A549 (cell line): ENCODE measurements at regions not wholly inside any gene's neighbourhood (a gene's known extent, or its start where the extent isn't known, plus 50 kb on each side); places are given as distances from the start of the nearest gene placed in this dataset.

Experiments
- ATAC-seq, 2 experiments: fragments of 200-7000 bp in 1 of 2; fragments of >200 bp in 1 of 2; cut with Nextera tagmentation in 1 of 2; cut with Tn5 transposase in 1 of 2; 3 replicates each; pipeline versions ENCODE4 v1.8.0 to v1.9.1; 2018 to 2020; ENCODE audit warnings: mild to moderate bottlenecking in 1 of 2, moderate library complexity in 1 of 2
- CTCF ChIA-PET: fragments of 300-600 bp; sonication (Branson Sonifier 250); formaldehyde crosslinking; extraction: SDS; loops from one replicate; lab custom pipeline; 2021; ENCODE audit warnings: antibody characterized with exemption, inconsistent platforms; lab: Yijun Ruan, JAX
- POLR2A ChIA-PET: fragments of 350-600 bp; formaldehyde crosslinking; extraction: SDS; loops from one replicate; lab custom pipeline; 2021; ENCODE audit warnings: antibody characterized with exemption, inconsistent platforms; lab: Yijun Ruan, JAX
- DNase-seq, 2 experiments: peaks; one replicate each; pipeline versions ENCODE4 v3.0.0 to v3.0.0-alpha.2; 2011 to 2016; ENCODE audit warnings: low read depth in 1 of 2, low spot score in 1 of 2
- FAIRE-seq: peaks from 2 replicates; lab custom pipeline; 2011; peaks lifted over from hg19 to GRCh38; lab: Jason Lieb, UNC
- H3K27ac ChIP-seq, 2 experiments: fragments of >200 bp; sonication (Bioruptor Twin); formaldehyde crosslinking; 3 replicates each; pipeline ENCODE4 v1.5.1; 2016 to 2017
- H3K4me1 ChIP-seq: fragments of >200 bp; sonication (Bioruptor Twin); formaldehyde crosslinking; 3 replicates; pipeline ENCODE4 v1.6.1; 2016
- H3K4me2 ChIP-seq: fragments of >200 bp; sonication (Bioruptor Twin); formaldehyde crosslinking; 3 replicates; pipeline ENCODE4 v1.6.1; 2016
- H3K4me3 ChIP-seq: fragments of >200 bp; sonication (Bioruptor Twin); formaldehyde crosslinking; 3 replicates; pipeline ENCODE4 v1.5.1; 2016
- H3K9me3 ChIP-seq: fragments of >200 bp; sonication (Bioruptor Twin); formaldehyde crosslinking; 3 replicates; pipeline ENCODE4 v1.6.1; 2016
- CBX2 ChIP-seq: fragments of 200-600 bp; sonication (generic); IDR thresholded peaks from 2 replicates; pipeline ENCODE4 v1.6.1; 2016; ENCODE audit warnings: low read depth, mild to moderate bottlenecking, borderline replicate concordance
- CHD2 ChIP-seq: fragments of 150-350 bp; IDR thresholded peaks from 2 replicates; pipeline ENCODE4 v1.6.1; 2014; ENCODE audit warnings: low read length; ENCODE audit not compliant: partially characterized antibody
- CHD4 ChIP-seq: fragments of 200-600 bp; sonication (generic); IDR thresholded peaks from 2 replicates; pipeline ENCODE4 v1.6.1; 2016; ENCODE audit warnings: antibody characterized with exemption, mild to moderate bottlenecking, borderline replicate concordance
- EHF ChIP-seq: fragments of 250-450 bp; sonication (Bioruptor Pico); IDR thresholded peaks from 2 replicates; pipeline ENCODE4 v1.5.0; 2020; ENCODE audit warnings: mild to moderate bottlenecking
- ESRRA ChIP-seq: fragments of 150-350 bp; IDR thresholded peaks from 2 replicates; pipeline ENCODE4 v1.6.1; 2014; ENCODE audit warnings: mild to moderate bottlenecking, low read length, borderline replicate concordance
- HDAC2 ChIP-seq: fragments of 200-600 bp; sonication (generic); IDR thresholded peaks from 2 replicates; pipeline ENCODE4 v1.6.1; 2016
- HEYL ChIP-seq: fragments of 250-450 bp; sonication (Bioruptor Pico); IDR thresholded peaks from 2 replicates; pipeline ENCODE4 v1.8.0; 2021; ENCODE audit warnings: mild to moderate bottlenecking, moderate library complexity
- KDM5A ChIP-seq: fragments of 200-600 bp; sonication (generic); IDR thresholded peaks from 2 replicates; pipeline ENCODE4 v1.6.1; 2016; ENCODE audit warnings: antibody characterized with exemption, mild to moderate bottlenecking
- MAFK ChIP-seq: fragments of 450-650 bp; IDR thresholded peaks from 2 replicates; pipeline ENCODE4 v1.6.1; 2014; ENCODE audit not compliant: partially characterized antibody
- MYC ChIP-seq: IDR thresholded peaks from 2 replicates; pipeline ENCODE4 v1.6.1; 2012; ENCODE audit warnings: mild to moderate bottlenecking, inconsistent platforms, low read length, improper control_type of control experiment, borderline replicate concordance
- NFE2L2 ChIP-seq: fragments of 150-350 bp; conservative IDR thresholded peaks from 2 replicates; pipeline ENCODE4 v1.6.1; 2014; ENCODE audit warnings: low read length
- PHF8 ChIP-seq: fragments of 200-600 bp; sonication (generic); IDR thresholded peaks from 2 replicates; pipeline ENCODE4 v1.6.1; 2016; ENCODE audit warnings: low read depth, mild to moderate bottlenecking, antibody characterized with exemption, moderate library complexity, borderline replicate concordance
- RARB ChIP-seq: fragments of 250-450 bp; sonication (Bioruptor Pico); IDR thresholded peaks from 2 replicates; pipeline ENCODE4 v1.8.0; 2021; ENCODE audit warnings: mild to moderate bottlenecking, moderate library complexity
- RCOR1 ChIP-seq: fragments of 150-350 bp; IDR thresholded peaks from 2 replicates; pipeline ENCODE4 v1.6.1; 2014; ENCODE audit warnings: antibody characterized with exemption, low read length, low read depth
- RNF2 ChIP-seq: fragments of 200-600 bp; sonication (generic); IDR thresholded peaks from 2 replicates; pipeline ENCODE4 v1.6.1; 2016; ENCODE audit warnings: low read depth, mild to moderate bottlenecking, antibody characterized with exemption, moderate library complexity, borderline replicate concordance
- SMC3 ChIP-seq: fragments of >200 bp; sonication (Bioruptor Twin); formaldehyde crosslinking; IDR thresholded peaks from 3 replicates; pipeline ENCODE4 v1.6.1; 2018; ENCODE audit warnings: inconsistent platforms
- SREBF2 ChIP-seq: fragments of 450-650 bp; IDR thresholded peaks from 2 replicates; pipeline ENCODE4 v1.6.1; 2014; ENCODE audit warnings: mild to moderate bottlenecking, moderate library complexity
- TP53 ChIP-seq: fragments of 250-450 bp; sonication (Bioruptor Pico); IDR thresholded peaks from 2 replicates; pipeline ENCODE4 v1.5.0; 2021; ENCODE audit warnings: mild to moderate bottlenecking, moderate library complexity
- ZFP36 ChIP-seq: fragments of 450-650 bp; IDR thresholded peaks from 2 replicates; pipeline ENCODE4 v1.6.1; 2014; ENCODE audit warnings: borderline replicate concordance; ENCODE audit not compliant: partially characterized antibody
- ZNF302 ChIP-seq: fragments of 250-450 bp; sonication (Bioruptor Pico); IDR thresholded peaks from 2 replicates; pipeline ENCODE4 v1.9.0; 2021; ENCODE audit warnings: inconsistent platforms, mild to moderate bottlenecking, moderate library complexity
- WGBS: methylation state at CpG from one replicate; pipeline ENCODE4 v1.1.6; 2017; ENCODE audit errors: missing lambda C conversion rate; 5-methylcytosine and 5-hydroxymethylcytosine counted together
- TF ChIP-seq, protein P1 (sequence below): fragments of 200-600 bp; sonication (generic); IDR thresholded peaks from 2 replicates; pipeline ENCODE4 v1.6.1; 2016; ENCODE audit warnings: antibody characterized with exemption, mild to moderate bottlenecking, moderate library complexity
- TF ChIP-seq, protein P2 (sequence below): fragments of 450-650 bp; IDR thresholded peaks from 2 replicates; pipeline ENCODE4 v1.6.1; 2014; ENCODE audit warnings: antibody characterized with exemption
- TF ChIP-seq, protein P3 (sequence below): fragments of >200 bp; sonication (Bioruptor Twin); formaldehyde crosslinking; IDR thresholded peaks from 2 replicates; pipeline ENCODE4 v1.6.1; 2016
- TF ChIP-seq, protein P4 (sequence below): fragments of 150-350 bp; IDR thresholded peaks from 2 replicates; pipeline ENCODE4 v1.6.1; 2014; ENCODE audit warnings: low read depth, mild to moderate bottlenecking, low read length
- TF ChIP-seq, protein P5 (sequence below): fragments of 250-450 bp; sonication (Bioruptor Pico); IDR thresholded peaks from 2 replicates; pipeline ENCODE4 v1.5.0; 2021; ENCODE audit warnings: mild to moderate bottlenecking, moderate library complexity, borderline replicate concordance
- TF ChIP-seq, protein P6 (sequence below): fragments of 250-450 bp; sonication (Bioruptor Pico); IDR thresholded peaks from 2 replicates; pipeline ENCODE4 v1.5.0; 2020; ENCODE audit warnings: low read depth, mild to moderate bottlenecking, moderate library complexity

DNA sequence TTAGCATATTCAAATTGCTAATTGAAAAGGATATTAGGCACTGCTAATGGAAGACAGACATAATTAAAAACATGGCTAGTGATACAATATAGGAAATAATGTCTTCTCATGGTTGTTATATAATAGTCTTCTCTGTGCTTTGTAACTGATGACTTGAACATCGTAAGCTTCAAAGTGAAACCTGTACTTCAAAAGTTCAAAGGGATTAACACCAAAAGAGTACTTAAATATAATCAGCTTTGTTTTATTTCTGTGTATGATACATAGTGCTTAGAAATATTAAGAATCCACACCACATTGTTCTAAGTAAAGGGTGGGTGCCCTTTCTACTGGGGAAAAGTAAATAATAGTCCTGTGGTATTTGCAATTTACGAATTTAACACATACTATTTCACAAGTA is 75.4 kb upstream of the ITGA1 start (continued):
- TF ChIP-seq, protein P1, sequence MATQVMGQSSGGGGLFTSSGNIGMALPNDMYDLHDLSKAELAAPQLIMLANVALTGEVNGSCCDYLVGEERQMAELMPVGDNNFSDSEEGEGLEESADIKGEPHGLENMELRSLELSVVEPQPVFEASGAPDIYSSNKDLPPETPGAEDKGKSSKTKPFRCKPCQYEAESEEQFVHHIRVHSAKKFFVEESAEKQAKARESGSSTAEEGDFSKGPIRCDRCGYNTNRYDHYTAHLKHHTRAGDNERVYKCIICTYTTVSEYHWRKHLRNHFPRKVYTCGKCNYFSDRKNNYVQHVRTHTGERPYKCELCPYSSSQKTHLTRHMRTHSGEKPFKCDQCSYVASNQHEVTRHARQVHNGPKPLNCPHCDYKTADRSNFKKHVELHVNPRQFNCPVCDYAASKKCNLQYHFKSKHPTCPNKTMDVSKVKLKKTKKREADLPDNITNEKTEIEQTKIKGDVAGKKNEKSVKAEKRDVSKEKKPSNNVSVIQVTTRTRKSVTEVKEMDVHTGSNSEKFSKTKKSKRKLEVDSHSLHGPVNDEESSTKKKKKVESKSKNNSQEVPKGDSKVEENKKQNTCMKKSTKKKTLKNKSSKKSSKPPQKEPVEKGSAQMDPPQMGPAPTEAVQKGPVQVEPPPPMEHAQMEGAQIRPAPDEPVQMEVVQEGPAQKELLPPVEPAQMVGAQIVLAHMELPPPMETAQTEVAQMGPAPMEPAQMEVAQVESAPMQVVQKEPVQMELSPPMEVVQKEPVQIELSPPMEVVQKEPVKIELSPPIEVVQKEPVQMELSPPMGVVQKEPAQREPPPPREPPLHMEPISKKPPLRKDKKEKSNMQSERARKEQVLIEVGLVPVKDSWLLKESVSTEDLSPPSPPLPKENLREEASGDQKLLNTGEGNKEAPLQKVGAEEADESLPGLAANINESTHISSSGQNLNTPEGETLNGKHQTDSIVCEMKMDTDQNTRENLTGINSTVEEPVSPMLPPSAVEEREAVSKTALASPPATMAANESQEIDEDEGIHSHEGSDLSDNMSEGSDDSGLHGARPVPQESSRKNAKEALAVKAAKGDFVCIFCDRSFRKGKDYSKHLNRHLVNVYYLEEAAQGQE, result no peak
- TF ChIP-seq, protein P2, sequence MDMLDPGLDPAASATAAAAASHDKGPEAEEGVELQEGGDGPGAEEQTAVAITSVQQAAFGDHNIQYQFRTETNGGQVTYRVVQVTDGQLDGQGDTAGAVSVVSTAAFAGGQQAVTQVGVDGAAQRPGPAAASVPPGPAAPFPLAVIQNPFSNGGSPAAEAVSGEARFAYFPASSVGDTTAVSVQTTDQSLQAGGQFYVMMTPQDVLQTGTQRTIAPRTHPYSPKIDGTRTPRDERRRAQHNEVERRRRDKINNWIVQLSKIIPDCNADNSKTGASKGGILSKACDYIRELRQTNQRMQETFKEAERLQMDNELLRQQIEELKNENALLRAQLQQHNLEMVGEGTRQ, result no peak
- no peak for TF ChIP-seq MAFK
- no peak for TF ChIP-seq RARB (CRISPR knock-in tag)
- no peak for TF ChIP-seq EHF (CRISPR knock-in tag)
- TF ChIP-seq, protein P3, sequence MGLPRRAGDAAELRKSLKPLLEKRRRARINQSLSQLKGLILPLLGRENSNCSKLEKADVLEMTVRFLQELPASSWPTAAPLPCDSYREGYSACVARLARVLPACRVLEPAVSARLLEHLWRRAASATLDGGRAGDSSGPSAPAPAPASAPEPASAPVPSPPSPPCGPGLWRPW, result no peak
- no peak for TF ChIP-seq ZNF302 (CRISPR knock-in tag)
- TF ChIP-seq, protein P4, sequence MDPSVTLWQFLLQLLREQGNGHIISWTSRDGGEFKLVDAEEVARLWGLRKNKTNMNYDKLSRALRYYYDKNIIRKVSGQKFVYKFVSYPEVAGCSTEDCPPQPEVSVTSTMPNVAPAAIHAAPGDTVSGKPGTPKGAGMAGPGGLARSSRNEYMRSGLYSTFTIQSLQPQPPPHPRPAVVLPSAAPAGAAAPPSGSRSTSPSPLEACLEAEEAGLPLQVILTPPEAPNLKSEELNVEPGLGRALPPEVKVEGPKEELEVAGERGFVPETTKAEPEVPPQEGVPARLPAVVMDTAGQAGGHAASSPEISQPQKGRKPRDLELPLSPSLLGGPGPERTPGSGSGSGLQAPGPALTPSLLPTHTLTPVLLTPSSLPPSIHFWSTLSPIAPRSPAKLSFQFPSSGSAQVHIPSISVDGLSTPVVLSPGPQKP, result no peak
- no peak for TF ChIP-seq HEYL (CRISPR knock-in tag)
- TF ChIP-seq, all 56 proteins: peak for 0

DNA sequence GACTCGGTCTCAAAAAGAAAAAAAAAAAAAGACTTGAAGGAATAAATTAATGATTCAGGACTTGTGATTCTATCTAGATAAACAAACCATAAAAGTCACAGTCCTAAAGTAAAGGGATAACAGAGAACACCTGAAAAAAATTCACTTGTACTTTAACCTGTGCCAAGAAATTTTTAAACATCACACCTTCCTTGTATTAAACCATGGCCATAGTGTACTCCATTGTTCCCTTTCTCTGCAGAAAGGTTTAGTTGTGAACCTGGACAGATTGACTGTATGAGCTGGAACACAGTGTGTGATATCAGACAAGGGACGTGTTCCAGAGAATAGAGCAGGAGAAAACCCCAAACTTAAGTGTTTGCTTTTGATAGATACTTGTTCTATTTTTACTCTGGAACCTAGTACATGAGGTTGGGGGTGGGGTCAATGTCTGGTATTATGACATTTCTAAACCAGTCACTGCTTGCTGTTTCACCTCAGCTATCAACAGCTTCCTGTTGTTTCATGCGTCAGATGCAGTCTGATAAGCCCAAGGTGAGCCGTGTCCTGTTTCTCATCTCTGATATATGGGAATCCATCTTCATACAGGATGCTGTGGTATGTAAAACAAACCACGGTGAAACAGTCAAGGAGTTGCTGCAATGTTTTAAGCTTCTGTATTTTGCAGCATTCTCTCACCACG is 62.5 kb upstream of the ITGA1 start:
- no peak for TF ChIP-seq ESRRA
- no peak for TF ChIP-seq ZFP36
- TF ChIP-seq SREBF2, result no peak
- TF ChIP-seq CBX2, result no peak
- TF ChIP-seq SMC3, result no peak
- TF ChIP-seq PHF8, result no peak
- TF ChIP-seq RCOR1, result no peak
- Histone ChIP-seq H3K4me2 (no peak overlapping the region), H3K27ac (no peak overlapping the region), H3K9me3 (no peaks in the 10 kb centered on the region), H3K4me3 (no peak overlapping the region), H3K4me1 (no peaks in the 10 kb centered on the region)
- 34% methylated on average over 6 of the region's 6 CpGs for WGBS
- CTCF ChIA-PET, result no interaction called here
- DNase-seq (no peak), FAIRE-seq (no peak), ATAC-seq (no peak)
- POLR2A ChIA-PET, result no interaction called here

DNA sequence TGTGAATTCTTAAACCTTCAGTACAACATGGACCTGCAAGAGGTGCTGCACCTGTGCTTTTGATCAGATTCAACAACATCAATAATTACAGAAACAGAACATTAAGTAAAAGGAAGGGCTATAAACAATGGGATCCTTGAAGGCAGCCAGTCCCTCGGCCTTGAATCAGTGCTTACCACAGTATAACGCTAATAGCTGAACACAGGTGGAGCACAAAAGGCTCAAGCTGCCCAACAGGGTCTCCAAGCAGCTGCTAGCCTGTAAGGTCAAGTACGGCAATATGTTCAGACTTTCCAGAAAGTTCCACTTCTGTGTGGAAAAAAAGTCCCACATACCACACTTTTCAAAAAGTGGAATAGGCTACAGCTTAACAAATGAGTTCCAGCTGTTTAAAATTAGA is 61.9 kb upstream of the ITGA1 start:
- POLR2A ChIA-PET, result no interaction called here
- no peaks in the 10 kb centered on the region for H3K9me3 ChIP-seq
- ATAC-seq (no peak), DNase-seq (no peak), FAIRE-seq (no peak)
- H3K4me1 ChIP-seq, result no peaks in the 10 kb centered on the region
- TF ChIP-seq TP53 (CRISPR knock-in tag), result no peak
- no peak for TF ChIP-seq RNF2
- no peak for TF ChIP-seq HDAC2
- no peak for TF ChIP-seq PHF8
- no peak for TF ChIP-seq CHD4
- TF ChIP-seq MYC, result no peak
- TF ChIP-seq CHD2, result no peak
- TF ChIP-seq KDM5A, result no peak
- TF ChIP-seq, protein P3, result no peak
- TF ChIP-seq RARB (CRISPR knock-in tag), result no peak
- no peak for TF ChIP-seq NFE2L2
- TF ChIP-seq, protein P5, sequence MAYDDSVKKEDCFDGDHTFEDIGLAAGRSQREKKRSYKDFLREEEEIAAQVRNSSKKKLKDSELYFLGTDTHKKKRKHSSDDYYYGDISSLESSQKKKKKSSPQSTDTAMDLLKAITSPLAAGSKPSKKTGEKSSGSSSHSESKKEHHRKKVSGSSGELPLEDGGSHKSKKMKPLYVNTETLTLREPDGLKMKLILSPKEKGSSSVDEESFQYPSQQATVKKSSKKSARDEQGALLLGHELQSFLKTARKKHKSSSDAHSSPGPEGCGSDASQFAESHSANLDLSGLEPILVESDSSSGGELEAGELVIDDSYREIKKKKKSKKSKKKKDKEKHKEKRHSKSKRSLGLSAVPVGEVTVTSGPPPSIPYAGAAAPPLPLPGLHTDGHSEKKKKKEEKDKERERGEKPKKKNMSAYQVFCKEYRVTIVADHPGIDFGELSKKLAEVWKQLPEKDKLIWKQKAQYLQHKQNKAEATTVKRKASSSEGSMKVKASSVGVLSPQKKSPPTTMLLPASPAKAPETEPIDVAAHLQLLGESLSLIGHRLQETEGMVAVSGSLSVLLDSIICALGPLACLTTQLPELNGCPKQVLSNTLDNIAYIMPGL (CRISPR knock-in tag), result no peak
- TF ChIP-seq, protein P6, sequence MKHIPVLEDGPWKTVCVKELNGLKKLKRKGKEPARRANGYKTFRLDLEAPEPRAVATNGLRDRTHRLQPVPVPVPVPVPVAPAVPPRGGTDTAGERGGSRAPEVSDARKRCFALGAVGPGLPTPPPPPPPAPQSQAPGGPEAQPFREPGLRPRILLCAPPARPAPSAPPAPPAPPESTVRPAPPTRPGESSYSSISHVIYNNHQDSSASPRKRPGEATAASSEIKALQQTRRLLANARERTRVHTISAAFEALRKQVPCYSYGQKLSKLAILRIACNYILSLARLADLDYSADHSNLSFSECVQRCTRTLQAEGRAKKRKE, result no peak
- no peak overlapping the region for H3K27ac ChIP-seq
- no peak overlapping the region for H3K4me3 ChIP-seq
- 72% methylated on average over 3 of the region's 3 CpGs for WGBS
- CTCF ChIA-PET, result no interaction called here
- H3K4me2 ChIP-seq, result no peak overlapping the region
